ENCODE measurements at regions not wholly inside any gene's neighbourhood (a gene's known extent, or its start where the extent isn't known, plus 50 kb on each side); places are given as distances from the start of the nearest gene placed in this dataset.

- TF ChIP-seq CTCF (IDR thresholded peaks at IDR 0.05) = no peak
- peak; percentile 50 to 75 for DNase-seq
- no peaks in the 10 kb centered on the region for H3K36me3 ChIP-seq
- H3K4me3 ChIP-seq = peak overlapping the region; percentile 81 to 84
- H3K4me1 ChIP-seq = peaks cover 0 to 35% (median 4%) of the 10 kb centered on the region in 4 donors
- H3K9me3 ChIP-seq = no peaks in the 10 kb centered on the region
- H3K27me3 ChIP-seq = no peaks in the 10 kb centered on the region
- intact Hi-C loops (cut with DNase I; ENCODE audit: low total_unique reads) = loop anchor here (5.0 to 10.0 kb wide), 4 partner anchors 368 to 1790 kb away; partner anchors contain the start of gene LDHA
- peak overlapping the region; percentile 95 to 100 for H3K27ac ChIP-seq
Observed at GRCh38 chr11:16604794-16605388, 133.6 kb upstream of the C11orf58 start.

GRCh38 chr11:16603890-16604793 is 134.3 kb upstream of the C11orf58 start:
- no peak for TF ChIP-seq CTCF (IDR thresholded peaks at IDR 0.05)

GRCh38 chr11:16603245-16603644 is 135.2 kb upstream of the C11orf58 start:
- Histone ChIP-seq H3K9me3 (no peaks in the 10 kb centered on the region), H3K4me3 (peak overlapping the region; percentile 81 to 84), H3K36me3 (no peaks in the 10 kb centered on the region), H3K27ac (peak overlapping the region; percentile 95 to 100), H3K4me1 (peaks cover 0 to 42% (median 4%) of the 10 kb centered on the region in 4 donors), H3K27me3 (no peaks in the 10 kb centered on the region)
- intact Hi-C loops (cut with DNase I; ENCODE audit: low total_unique reads) = loop anchor here (5.0 to 10.0 kb wide), 3 partner anchors 636 to 1792 kb away; partner anchors contain the start of gene LDHA
- TF ChIP-seq CTCF (IDR thresholded peaks at IDR 0.05) = no peak
- no peak for DNase-seq

More at GRCh38 chr11:16603890-16604793, 134.3 kb upstream of the C11orf58 start:
- Histone ChIP-seq H3K27ac (peak overlapping the region; percentile 95 to 100), H3K36me3 (no peaks in the 10 kb centered on the region), H3K4me3 (peak overlapping the region; percentile 81 to 84), H3K27me3 (no peaks in the 10 kb centered on the region), H3K4me1 (peaks cover 0 to 41% (median 4%) of the 10 kb centered on the region in 4 donors), H3K9me3 (no peaks in the 10 kb centered on the region)
- DNase-seq = peak; percentile 49 to 85
- intact Hi-C loops (cut with DNase I; ENCODE audit: low total_unique reads) = loop anchor here (5.0 to 10.0 kb wide), 3 partner anchors 637 to 1791 kb away; partner anchors contain the start of gene LDHA

GRCh38 chr11:16598906-16599305 is 139.5 kb upstream of the C11orf58 start:
- no peaks in the 10 kb centered on the region for H3K9me3 ChIP-seq
- no peak for DNase-seq
- intact Hi-C loops (cut with DNase I; ENCODE audit: low total_unique reads) = no loop called here
- no peaks in the 10 kb centered on the region for H3K27me3 ChIP-seq
- H3K27ac ChIP-seq = no peak overlapping the region
- no peak for TF ChIP-seq CTCF (IDR thresholded peaks at IDR 0.05)
- no peak overlapping the region for H3K4me3 ChIP-seq
- H3K4me1 ChIP-seq = peaks cover 0 to 44% (median 4%) of the 10 kb centered on the region in 4 donors
- H3K36me3 ChIP-seq = no peaks in the 10 kb centered on the region

GRCh38 chr11:16598032-16598431 is 140.4 kb upstream of the C11orf58 start:
- Histone ChIP-seq H3K27ac (no peak overlapping the region), H3K9me3 (no peaks in the 10 kb centered on the region), H3K4me3 (no peak overlapping the region), H3K27me3 (no peaks in the 10 kb centered on the region), H3K4me1 (peaks cover 0 to 39% (median 1%) of the 10 kb centered on the region in 4 donors), H3K36me3 (no peaks in the 10 kb centered on the region)
- TF ChIP-seq CTCF (IDR thresholded peaks at IDR 0.05) = no peak
- DNase-seq = no peak
- intact Hi-C loops (cut with DNase I; ENCODE audit: low total_unique reads) = no loop called here
